ENCODE measurements at regions not wholly inside any gene's neighbourhood (a gene's known extent, or its start where the extent isn't known, plus 50 kb on each side); places are given as distances from the start of the nearest gene placed in this dataset.

DNA sequence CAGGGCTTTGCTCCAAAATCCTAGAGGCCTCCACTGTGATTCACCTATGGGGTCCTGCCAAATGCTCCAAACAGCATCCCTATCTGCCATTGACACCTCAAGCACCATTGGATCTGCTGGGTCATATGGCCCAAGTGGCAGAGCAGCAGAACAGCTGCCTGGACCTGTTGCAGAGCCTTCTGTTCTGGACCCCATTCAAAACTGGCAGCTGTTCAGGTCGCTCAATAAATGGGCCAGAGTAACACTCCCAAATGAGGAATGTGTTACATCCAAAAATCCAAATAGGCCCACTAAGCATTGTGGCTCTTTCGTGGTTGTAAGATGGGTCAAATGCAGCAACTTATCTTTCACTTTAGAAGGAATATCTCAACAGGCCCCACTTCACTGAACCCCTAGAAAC, 783.6 kb downstream of the DCDC2C start:
- TF ChIP-seq POLR2AphosphoS5 (IDR thresholded peaks at IDR 0.05; ENCODE audit: low read depth, low read length) (no peak), TAF1 (IDR thresholded peaks at IDR 0.05; ENCODE audit: borderline replicate concordance, insufficient read depth, low read length) (no peak), SIN3A (IDR thresholded peaks at IDR 0.05; ENCODE audit: borderline replicate concordance, insufficient read depth, low read length) (no peak), FOXP2 (optimal IDR thresholded peaks at IDR 0.05; ENCODE audit: borderline replicate concordance, extremely low read depth, extremely low read length, insufficient read depth) (no peak)
- TF ChIP-seq, protein P1, sequence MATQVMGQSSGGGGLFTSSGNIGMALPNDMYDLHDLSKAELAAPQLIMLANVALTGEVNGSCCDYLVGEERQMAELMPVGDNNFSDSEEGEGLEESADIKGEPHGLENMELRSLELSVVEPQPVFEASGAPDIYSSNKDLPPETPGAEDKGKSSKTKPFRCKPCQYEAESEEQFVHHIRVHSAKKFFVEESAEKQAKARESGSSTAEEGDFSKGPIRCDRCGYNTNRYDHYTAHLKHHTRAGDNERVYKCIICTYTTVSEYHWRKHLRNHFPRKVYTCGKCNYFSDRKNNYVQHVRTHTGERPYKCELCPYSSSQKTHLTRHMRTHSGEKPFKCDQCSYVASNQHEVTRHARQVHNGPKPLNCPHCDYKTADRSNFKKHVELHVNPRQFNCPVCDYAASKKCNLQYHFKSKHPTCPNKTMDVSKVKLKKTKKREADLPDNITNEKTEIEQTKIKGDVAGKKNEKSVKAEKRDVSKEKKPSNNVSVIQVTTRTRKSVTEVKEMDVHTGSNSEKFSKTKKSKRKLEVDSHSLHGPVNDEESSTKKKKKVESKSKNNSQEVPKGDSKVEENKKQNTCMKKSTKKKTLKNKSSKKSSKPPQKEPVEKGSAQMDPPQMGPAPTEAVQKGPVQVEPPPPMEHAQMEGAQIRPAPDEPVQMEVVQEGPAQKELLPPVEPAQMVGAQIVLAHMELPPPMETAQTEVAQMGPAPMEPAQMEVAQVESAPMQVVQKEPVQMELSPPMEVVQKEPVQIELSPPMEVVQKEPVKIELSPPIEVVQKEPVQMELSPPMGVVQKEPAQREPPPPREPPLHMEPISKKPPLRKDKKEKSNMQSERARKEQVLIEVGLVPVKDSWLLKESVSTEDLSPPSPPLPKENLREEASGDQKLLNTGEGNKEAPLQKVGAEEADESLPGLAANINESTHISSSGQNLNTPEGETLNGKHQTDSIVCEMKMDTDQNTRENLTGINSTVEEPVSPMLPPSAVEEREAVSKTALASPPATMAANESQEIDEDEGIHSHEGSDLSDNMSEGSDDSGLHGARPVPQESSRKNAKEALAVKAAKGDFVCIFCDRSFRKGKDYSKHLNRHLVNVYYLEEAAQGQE (IDR thresholded peaks at IDR 0.05; ENCODE audit: insufficient read depth in 1 of 2, low read depth in 2 of 2, low read length in 2 of 2): no peak
